IMR-90 (cell line): ENCODE measurements at regions not wholly inside any gene's neighbourhood (a gene's known extent, or its start where the extent isn't known, plus 50 kb on each side); places are given as distances from the start of the nearest gene placed in this dataset.

ENCODE experiments used
- ATAC-seq: fragments of 200-7000 bp; cut with Tn5 transposase; 2 replicates; pipeline ENCODE4 v1.9.1; 2020; ENCODE audit warnings: low read depth, mild to moderate bottlenecking, moderate library complexity
- BruUV-seq: library from RNA; stranded (reverse); fragments of 400-500 nt; replicated peaks from 2 replicates; lab custom pipeline; 2021; lab: Mats Ljungman, UMichigan
- CTCF ChIA-PET: fragments of 300-600 bp; formaldehyde crosslinking; extraction: SDS; loops from one replicate; lab custom pipeline; 2021; ENCODE audit warnings: antibody characterized with exemption; lab: Yijun Ruan, JAX
- POLR2A ChIA-PET: fragments of 300-600 bp; sonication (Branson Sonifier 250); formaldehyde crosslinking; loops from one replicate; lab custom pipeline; 2022; ENCODE audit warnings: antibody characterized with exemption; ENCODE audit not compliant: unreplicated experiment; lab: Charles Lee
- DNase-seq: peaks from one replicate; pipeline ENCODE4 v3.0.0; 2013
- H2AFZ ChIP-seq: replicated peaks from 2 replicates; pipeline ENCODE3; 2013; ENCODE audit warnings: low read length, mild to moderate bottlenecking; ENCODE audit not compliant: poor library complexity
- H2AK5ac ChIP-seq: 2 replicates; pipeline ENCODE4 v1.6.1; 2013; ENCODE audit warnings: low read depth, low read length, inconsistent platforms
- H2AK9ac ChIP-seq: replicated peaks from 2 replicates; pipeline ENCODE3; 2013; ENCODE audit warnings: mild to moderate bottlenecking, low read depth, low read length, moderate library complexity; ENCODE audit not compliant: poor library complexity
- H2BK120ac ChIP-seq: 2 replicates; pipeline ENCODE4 v1.6.1; 2013; ENCODE audit warnings: low read depth, low read length, inconsistent platforms
- H2BK15ac ChIP-seq: 3 replicates; pipeline ENCODE4 v1.6.1; 2013; ENCODE audit warnings: low read depth, low read length, inconsistent platforms
- H2BK20ac ChIP-seq: 2 replicates; pipeline ENCODE4 v1.6.1; 2013; ENCODE audit warnings: low read depth, mild to moderate bottlenecking, inconsistent platforms, low read length, moderate library complexity
- H2BK5ac ChIP-seq: 2 replicates; pipeline ENCODE4 v1.6.1; 2013; ENCODE audit warnings: mild to moderate bottlenecking, low read depth, low read length, inconsistent platforms; ENCODE audit not compliant: poor library complexity, severe bottlenecking
- H3K14ac ChIP-seq: replicated peaks from 2 replicates; pipeline ENCODE4 v1.6.1; 2013; ENCODE audit warnings: low read depth, low read length, inconsistent platforms
- H3K18ac ChIP-seq: 2 replicates; pipeline ENCODE4 v1.6.1; 2013; ENCODE audit warnings: low read depth, low read length, control low read depth
- H3K23ac ChIP-seq: 2 replicates; pipeline ENCODE4 v1.6.1; 2013; ENCODE audit warnings: low read depth, low read length, inconsistent platforms
- H3K27ac ChIP-seq: 2 replicates; pipeline ENCODE4 v1.5.1; 2013; ENCODE audit warnings: mild to moderate bottlenecking, control low read depth, low read length; ENCODE audit not compliant: insufficient read depth
- H3K27me3 ChIP-seq: 2 replicates; pipeline ENCODE4 v1.6.1; 2013; ENCODE audit warnings: low read length; ENCODE audit not compliant: control insufficient read depth, insufficient read depth
- H3K36me3 ChIP-seq: 2 replicates; pipeline ENCODE4 v1.6.1; 2013; ENCODE audit warnings: low read length, mixed read lengths; ENCODE audit not compliant: control insufficient read depth, insufficient read depth
- H3K4ac ChIP-seq: 2 replicates; pipeline ENCODE4 v1.6.1; 2013; ENCODE audit warnings: low read depth, low read length, inconsistent platforms
- H3K4me1 ChIP-seq: 2 replicates; pipeline ENCODE4 v1.6.1; 2013; ENCODE audit warnings: low read length, mixed read lengths; ENCODE audit not compliant: control insufficient read depth, insufficient read depth
- H3K4me2 ChIP-seq: 2 replicates; pipeline ENCODE4 v1.6.1; 2013; ENCODE audit warnings: low read depth, mild to moderate bottlenecking, control low read depth, low read length, moderate library complexity
- H3K4me3 ChIP-seq: 2 replicates; pipeline ENCODE4 v1.5.1; 2013; ENCODE audit warnings: low read depth, mild to moderate bottlenecking, control low read depth, low read length, moderate library complexity; ENCODE audit not compliant: insufficient read depth
- H3K56ac ChIP-seq: 2 replicates; pipeline ENCODE4 v1.6.1; 2013; ENCODE audit warnings: low read length, inconsistent platforms; ENCODE audit not compliant: insufficient read depth; ENCODE audit errors: extremely low read depth
- H3K79me1 ChIP-seq, 2 experiments: 2 replicates each; pipeline ENCODE4 v1.6.1; 2013; ENCODE audit warnings: low read length in 2 of 2, inconsistent platforms in 1 of 2, low read depth in 1 of 2
- H3K9ac ChIP-seq: 2 replicates; pipeline ENCODE4 v1.6.1; 2013; ENCODE audit warnings: low read depth, low read length, control low read depth
- H3K9me1 ChIP-seq: 2 replicates; pipeline ENCODE4 v1.6.1; 2013; ENCODE audit warnings: low read length, inconsistent platforms; ENCODE audit not compliant: insufficient read depth
- H3K9me3 ChIP-seq: 2 replicates; pipeline ENCODE4 v1.6.1; 2013; ENCODE audit warnings: low read length; ENCODE audit not compliant: control insufficient read depth, insufficient read depth
- H4K20me1 ChIP-seq: 2 replicates; pipeline ENCODE4 v1.6.1; 2013; ENCODE audit warnings: low read length, inconsistent platforms; ENCODE audit not compliant: insufficient read depth
- H4K5ac ChIP-seq: 2 replicates; pipeline ENCODE4 v1.6.1; 2013; ENCODE audit warnings: mild to moderate bottlenecking, low read depth, low read length, control low read depth
- H4K8ac ChIP-seq, 2 experiments: 2 replicates each; pipeline ENCODE4 v1.6.1; 2013; ENCODE audit warnings: low read depth in 2 of 2, low read length in 2 of 2, control low read depth in 1 of 2, inconsistent platforms in 1 of 2
- H4K91ac ChIP-seq: 2 replicates; pipeline ENCODE4 v1.6.1; 2013; ENCODE audit warnings: low read depth, low read length, inconsistent platforms; ENCODE audit not compliant: insufficient read depth
- BHLHE40 ChIP-seq: fragments of 150-350 bp; IDR thresholded peaks from 2 replicates; pipeline ENCODE4 v1.6.1; 2016; ENCODE audit warnings: mild to moderate bottlenecking, low read depth, low read length
- CEBPB ChIP-seq: IDR thresholded peaks from 2 replicates; pipeline ENCODE4 v1.6.1; 2012; ENCODE audit warnings: low read depth, low read length, improper control_type of control experiment
- CHD1 ChIP-seq: IDR thresholded peaks from 2 replicates; pipeline ENCODE4 v1.6.1; 2012; ENCODE audit warnings: low read depth, low read length, improper control_type of control experiment
- FOS ChIP-seq: fragments of 150-350 bp; IDR thresholded peaks from 2 replicates; pipeline ENCODE4 v1.6.1; 2016; ENCODE audit warnings: low read depth, low read length
- MAZ ChIP-seq: IDR thresholded peaks from 2 replicates; pipeline ENCODE4 v1.6.1; 2012; ENCODE audit warnings: low read depth, mild to moderate bottlenecking, low read length, improper control_type of control experiment, moderate library complexity, borderline replicate concordance
- NFE2L2 ChIP-seq: fragments of 150-350 bp; IDR thresholded peaks from 2 replicates; pipeline ENCODE4 v1.6.1; 2016; ENCODE audit warnings: low read depth, mild to moderate bottlenecking, low read length
- POLR2A ChIP-seq: IDR thresholded peaks from 2 replicates; pipeline ENCODE4 v1.6.1; 2012; ENCODE audit warnings: mild to moderate bottlenecking, low read depth, low read length
- RAD21 ChIP-seq: IDR thresholded peaks from 2 replicates; pipeline ENCODE4 v1.6.1; 2012; ENCODE audit warnings: low read length, improper control_type of control experiment
- RCOR1 ChIP-seq: IDR thresholded peaks from 2 replicates; pipeline ENCODE4 v1.6.1; 2012; ENCODE audit warnings: mild to moderate bottlenecking, low read length, improper control_type of control experiment; ENCODE audit not compliant: insufficient replicate concordance
- WGBS, 2 experiments: methylation state at CpG; one replicate each; pipeline versions ENCODE4 v1.1.5 to v1.1.7; 2013; ENCODE audit warnings: missing lambda C conversion rate in 2 of 2; ENCODE audit not compliant: insufficient read length in 1 of 2; ENCODE audit errors: extremely low coverage in 2 of 2; 5-methylcytosine and 5-hydroxymethylcytosine counted together
- dilution Hi-C: fragments of 300-500 bp; cut with HindIII; formaldehyde crosslinking; loops from one replicate; pipeline ENCODE4 v1.14.3; 2018; ENCODE audit warnings: low sequenced_read_pairs; ENCODE audit not compliant: unreplicated experiment
- in situ Hi-C: fragments of 300-500 bp; cut with MboI; formaldehyde crosslinking; loops from 3 replicates; pipeline ENCODE4 v1.14.3; 2019; ENCODE audit warnings: low sequenced_read_pairs, inconsistent platforms, mixed read lengths
- intact Hi-C: fragments of 100-400 bp; cut with micrococcal nuclease; formaldehyde crosslinking; loops from 2 replicates; pipeline ENCODE4 v1.10.0; 2022

DNA sequence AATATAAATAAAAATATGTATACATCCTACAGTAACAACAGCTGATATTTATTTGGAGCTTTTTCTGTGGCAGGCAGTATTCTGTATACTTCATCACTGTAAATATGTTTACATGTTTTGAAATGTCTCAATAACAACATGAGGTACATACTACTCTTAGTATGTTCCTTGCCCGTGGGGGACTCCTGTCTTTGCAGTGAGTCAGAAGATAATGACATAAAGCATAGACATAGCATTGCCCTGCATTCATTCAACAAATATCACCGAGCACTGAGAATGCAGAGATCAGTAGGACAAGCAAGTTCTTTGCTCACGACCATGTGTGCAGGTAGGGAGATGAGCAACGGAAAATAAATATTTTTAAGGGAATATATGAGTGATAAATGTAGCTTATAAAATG is 246.5 kb downstream of the LTN1 start:
- Histone ChIP-seq H3K4me3 (no peak overlapping the region), H3K4me1 (peaks cover 6% of the 10 kb centered on the region), H2AK9ac (no peak overlapping the region), H3K27me3 (no peaks in the 10 kb centered on the region), H3K4ac (peak overlapping the region; percentile 24; the same call in 1 of the 2 replicates), H2AK5ac (no peak overlapping the region), H3K4me2 (no peak overlapping the region), H3K23ac (no peak overlapping the region), H2BK5ac (no peak overlapping the region), H2BK120ac (0 out of 2 replicates have a peak overlapping the region, but pooled peaks have one; percentile 9), H3K79me1 (no peaks in the 10 kb centered on the region), H3K9me1 (no peaks in the 10 kb centered on the region; the same call in 1 of the 2 replicates), H3K18ac (peak overlapping the region; percentile 2; the same call in 1 of the 2 replicates), H3K27ac (no peak overlapping the region), H3K9me3 (no peaks in the 10 kb centered on the region), H3K36me3 (no peaks in the 10 kb centered on the region), H2BK15ac (0 out of 3 replicates have a peak overlapping the region, but pooled peaks have one; percentile 0), H3K14ac (0 out of 2 replicates have a peak overlapping the region, but pooled peaks have one; percentile 50), H2BK20ac (peak overlapping the region; percentile 16; the same call in 1 of the 2 replicates), H2AFZ (no peak overlapping the region), H3K9ac (no peak overlapping the region), H4K8ac (no peak overlapping the region), H3K56ac (no peak overlapping the region), H4K5ac (peak overlapping the region; percentile 1; the same call in 1 of the 2 replicates), H4K20me1 (no peaks in the 10 kb centered on the region), H4K91ac (no peak overlapping the region; the same call in 1 of the 2 replicates)
- TF ChIP-seq MAZ (no peak), BHLHE40 (no peak), CHD1 (no peak), CEBPB (no peak), POLR2A (no peak), RCOR1 (no peak), RAD21 (no peak), NFE2L2 (no peak), FOS (no peak)
- no CpG with 5 or more reads among the region's 4 CpGs for WGBS, 2 experiments
- ATAC-seq (peak; percentile 12; the same call in 1 of the 2 replicates), DNase-seq (peak; percentile 16)
- dilution Hi-C loops = no loop called here
- ChIA-PET CTCF (interaction anchor here (0.7 to 2.6 kb wide), 14 partner anchors 9 to 1932 kb away, joined by 3 to 19 read pairs (median 5); no protein-coding TSS in a partner anchor), POLR2A (no interaction called here)
- intact Hi-C loops = loop anchor here (10.0 kb wide), 4 partner anchors 611 to 1781 kb away; partner anchors contain the start of gene ADAMTS5
- BruUV-seq = no TSS peak
- in situ Hi-C loops = loop anchor here (5.0 to 25.0 kb wide), 5 partner anchors 409 to 1899 kb away; partner anchors contain the start of gene ADAMTS1
